GM21360 (cell line): ENCODE measurements at regions not wholly inside any gene's neighbourhood (a gene's known extent, or its start where the extent isn't known, plus 50 kb on each side); places are given as distances from the start of the nearest gene placed in this dataset.

Experiments
- ATAC-seq: cut with Tn5 transposase; IDR thresholded peaks from one replicate; pipeline ENCODE4 v1.9.1; 2021; ENCODE audit warnings: mild to moderate bottlenecking, moderate library complexity; ENCODE audit not compliant: unreplicated experiment

DNA sequence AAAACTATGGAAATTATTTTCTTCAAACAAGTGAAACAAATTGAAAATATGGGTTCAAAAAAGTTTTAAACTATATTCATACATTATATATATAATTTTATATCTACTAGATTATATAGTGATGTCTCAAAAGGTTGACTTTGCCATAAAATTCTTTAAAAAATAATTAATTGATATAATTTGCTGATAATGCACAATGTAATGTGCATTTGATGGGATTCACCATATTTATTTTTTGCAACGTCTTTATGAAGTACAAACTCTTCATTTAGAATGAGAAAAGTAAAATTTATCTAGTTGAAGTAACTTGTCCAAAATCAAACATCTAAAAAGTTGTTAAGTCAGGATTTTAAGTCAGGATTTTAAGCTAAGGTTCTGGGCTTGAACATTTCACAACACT lies 1954.5 kb upstream of the PCDH20 start:
- ATAC-seq: no peak

DNA sequence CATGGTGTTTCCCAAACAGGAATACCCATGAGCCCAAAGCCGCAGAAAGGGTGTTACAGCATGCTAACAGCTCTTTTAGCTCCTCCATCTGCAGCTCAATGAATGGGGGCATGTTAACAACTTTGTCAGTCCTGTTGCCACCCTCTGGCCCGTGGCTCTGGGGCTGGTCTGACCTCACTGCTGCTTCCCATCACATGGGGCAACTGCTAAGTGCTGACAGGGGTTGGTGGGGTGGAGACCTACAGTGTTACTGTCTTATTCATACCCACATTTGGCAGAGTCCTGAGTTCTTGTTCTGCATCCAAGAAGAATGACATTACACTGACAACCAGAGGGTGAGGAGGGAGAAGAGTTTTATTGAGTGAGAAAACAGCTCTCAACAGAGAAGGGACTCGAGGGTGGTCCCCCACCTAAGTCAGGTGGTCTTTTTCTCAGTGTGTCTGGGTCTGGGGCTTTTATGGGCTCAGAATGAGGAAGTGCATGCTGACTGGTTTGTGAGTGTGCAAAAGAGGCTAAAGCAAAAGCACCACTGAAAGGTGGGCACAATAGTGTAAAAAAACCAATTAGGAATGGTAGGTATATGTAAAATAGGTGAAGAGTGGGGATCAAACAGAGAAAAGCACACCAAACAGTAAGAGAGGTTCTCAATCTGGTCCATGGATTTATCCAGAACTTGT lies 1952.0 kb upstream of the PCDH20 start:
- ATAC-seq: no peak

DNA sequence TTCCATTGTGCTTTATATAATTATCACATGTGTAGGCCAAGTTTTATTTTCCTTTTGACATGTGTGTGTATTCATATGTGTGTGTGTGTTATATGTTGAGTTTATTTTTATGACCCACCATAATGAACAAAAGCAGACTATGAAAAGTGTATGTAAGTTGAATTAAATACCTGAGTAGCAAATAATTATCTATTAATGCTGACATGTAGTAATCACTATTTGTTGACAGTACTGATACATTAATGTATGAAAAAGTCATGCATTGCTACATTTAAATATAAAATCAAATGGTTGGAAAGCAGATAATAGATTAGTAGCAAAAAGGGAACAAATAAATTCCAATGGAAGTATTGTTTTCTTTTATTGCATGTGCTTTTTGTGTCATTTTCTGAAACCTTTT lies 1948.5 kb upstream of the PCDH20 start:
- no peak for ATAC-seq

GRCh38 chr13:63351533-63351932 lies 1935.9 kb upstream of the PCDH20 start:
- ATAC-seq: no peak

GRCh38 chr13:63351081-63351480 lies 1935.4 kb upstream of the PCDH20 start:
- ATAC-seq: no peak

DNA sequence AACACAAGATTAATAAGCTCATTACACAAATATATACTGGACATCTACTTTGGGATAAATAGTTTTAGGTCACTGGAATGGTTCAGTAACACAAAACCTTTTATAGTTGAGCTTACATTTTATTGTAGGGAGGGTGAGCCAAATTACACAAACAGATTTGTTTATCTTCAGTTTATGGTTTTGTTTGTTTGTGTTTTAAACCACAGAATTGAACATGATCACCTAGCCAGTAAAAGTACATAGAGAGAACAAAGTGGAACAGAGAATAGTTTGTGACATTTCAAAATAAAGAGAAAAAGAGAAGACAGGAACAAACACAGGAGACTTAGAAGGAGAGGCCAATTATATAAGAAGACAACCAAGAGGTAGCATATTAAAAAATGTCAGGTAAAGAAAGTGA lies 1930.2 kb upstream of the PCDH20 start:
- ATAC-seq: no peak

- no peak for ATAC-seq
These were observed 1929.1 kb upstream of the PCDH20 start for GRCh38 chr13:63344711-63345110.

DNA sequence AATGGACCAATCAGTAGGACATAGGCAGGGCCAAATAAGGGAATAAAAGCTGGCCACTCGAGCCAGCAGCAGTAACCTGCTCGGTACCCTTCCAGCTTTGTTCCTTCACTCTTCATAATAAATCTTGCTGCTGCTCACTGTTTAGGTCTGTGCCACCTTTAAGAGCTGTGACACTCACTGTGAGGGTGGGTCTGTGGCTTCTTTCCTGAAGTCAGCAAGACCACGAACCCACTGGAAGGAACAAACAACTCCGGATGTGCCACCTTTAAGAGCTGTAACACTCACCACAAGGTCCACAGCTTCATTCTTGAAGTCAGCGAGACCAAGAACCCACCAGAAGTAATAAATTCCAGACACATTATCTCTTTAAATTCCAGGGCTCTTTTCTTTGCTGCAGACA lies 1922.3 kb upstream of the PCDH20 start:
- no peak for ATAC-seq

DNA sequence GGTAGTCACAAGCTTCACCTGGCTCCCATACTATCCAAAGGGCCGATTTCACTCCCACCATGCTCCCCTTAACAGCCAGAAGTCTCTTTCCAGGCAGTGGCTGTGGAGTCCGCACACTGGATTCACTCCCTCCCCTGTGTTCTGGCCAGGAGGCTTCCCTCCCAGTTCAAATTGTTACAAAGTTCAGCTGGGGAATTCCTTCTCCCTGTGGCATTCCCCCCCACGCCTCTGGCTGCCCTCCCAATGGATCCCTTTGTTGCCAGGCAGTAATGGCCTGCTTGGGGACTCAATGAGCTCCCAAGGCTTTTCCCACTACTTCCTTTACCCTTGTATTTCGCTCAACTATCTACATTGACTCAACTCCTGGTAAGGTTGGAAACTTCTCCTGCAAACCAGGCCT lies 1921.4 kb upstream of the PCDH20 start:
- no peak for ATAC-seq

DNA sequence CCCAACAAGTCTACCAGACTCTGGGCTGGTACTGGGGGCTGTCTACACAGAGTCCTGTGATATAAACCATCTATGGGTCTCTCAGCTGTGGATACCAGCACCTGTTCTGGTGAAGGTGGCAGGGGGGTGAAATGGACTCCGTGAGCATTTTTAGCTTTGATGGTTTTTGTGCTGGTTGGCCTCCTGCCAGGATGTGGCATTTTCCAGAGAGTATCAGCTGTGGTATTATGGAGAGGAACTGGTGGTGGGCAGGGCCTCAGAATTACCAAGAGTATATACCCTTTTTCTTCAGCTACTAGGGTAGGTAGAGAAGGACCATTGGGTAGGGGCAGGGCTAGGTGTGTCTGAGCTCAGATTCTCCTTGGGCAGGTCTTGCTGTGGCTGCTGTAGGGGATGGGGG lies 1920.9 kb upstream of the PCDH20 start:
- ATAC-seq: no peak

- no peak for ATAC-seq
These were observed 1911.9 kb upstream of the PCDH20 start for GRCh38 chr13:63327584-63327983.

- ATAC-seq: no peak
These were observed 1907.8 kb upstream of the PCDH20 start for GRCh38 chr13:63323441-63323840.

- ATAC-seq: no peak
These were observed 1895.9 kb upstream of the PCDH20 start for GRCh38 chr13:63311587-63311986.

GRCh38 chr13:63308549-63309165 lies 1893.0 kb upstream of the PCDH20 start:
- ATAC-seq: no peak

GRCh38 chr13:63307228-63307627 lies 1891.6 kb upstream of the PCDH20 start:
- no peak for ATAC-seq

DNA sequence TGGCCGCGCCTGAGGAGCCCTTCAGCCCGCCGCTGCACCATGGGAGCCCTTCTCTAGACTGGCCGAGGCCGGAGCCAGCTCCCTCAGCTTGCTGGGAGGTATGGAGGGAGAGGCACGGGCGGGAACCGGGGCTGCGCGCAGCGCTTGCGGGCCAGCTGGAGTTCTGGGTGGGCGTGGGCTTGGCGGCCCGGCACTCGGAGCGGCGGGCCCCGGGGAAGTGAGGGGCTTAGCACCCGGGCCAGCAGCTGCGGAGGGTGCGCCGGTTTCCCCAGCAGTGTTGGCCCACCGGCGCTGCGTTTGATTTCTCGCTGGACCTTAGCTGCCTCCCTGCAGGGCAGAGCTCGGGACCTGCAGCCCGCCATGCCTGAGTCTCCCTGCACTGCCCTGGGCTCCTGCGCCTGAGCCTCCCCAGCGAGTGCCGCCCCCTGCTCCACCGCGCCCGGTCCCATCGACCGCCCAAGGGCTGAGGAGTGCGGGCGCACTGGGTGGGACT lies 1890.0 kb upstream of the PCDH20 start:
- no peak for ATAC-seq

GRCh38 chr13:63304497-63304896 lies 1888.8 kb upstream of the PCDH20 start:
- ATAC-seq: no peak

DNA sequence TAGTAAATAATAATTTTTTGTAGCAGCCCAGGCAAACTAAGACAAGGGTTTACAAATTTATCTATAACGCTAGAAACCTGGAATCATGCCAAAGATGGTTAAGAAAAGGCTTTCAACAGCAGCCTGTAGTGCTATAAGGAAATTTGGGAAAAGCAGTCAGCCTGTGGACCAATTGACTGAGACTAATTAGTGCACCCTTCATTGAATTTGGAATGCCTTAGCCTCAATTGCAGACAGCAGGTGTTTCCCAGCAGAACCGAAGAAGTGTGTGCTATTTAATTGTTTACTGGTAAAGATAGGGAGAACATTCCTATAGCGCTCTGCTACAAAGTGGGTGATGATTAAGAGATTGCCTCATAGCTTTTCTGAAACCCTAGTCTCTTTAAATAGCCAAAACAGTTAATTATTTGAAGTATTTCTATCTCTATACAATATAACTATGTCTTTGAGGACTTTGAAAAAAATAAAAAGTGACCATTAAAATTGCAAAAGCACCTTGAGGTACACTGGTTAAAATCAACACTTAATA lies 1884.3 kb upstream of the PCDH20 start:
- no peak for ATAC-seq

DNA sequence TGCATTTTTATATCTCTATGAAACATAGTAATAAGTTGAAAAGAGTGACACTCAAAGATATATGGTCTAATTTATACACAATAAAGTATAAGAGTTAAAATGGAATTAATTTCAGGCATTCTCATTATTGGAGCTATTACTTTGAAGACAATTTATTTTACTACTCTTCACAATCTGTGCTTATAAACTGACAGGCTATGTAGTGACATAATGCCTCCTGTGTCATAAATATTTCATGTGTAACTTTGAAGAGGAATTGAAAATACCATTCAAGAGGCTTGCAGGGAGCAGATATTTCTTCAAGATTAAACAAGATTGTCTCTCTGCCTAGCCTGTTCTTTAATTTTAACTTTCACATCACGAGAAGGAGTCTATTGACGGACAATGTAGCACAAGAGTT lies 1881.5 kb upstream of the PCDH20 start:
- ATAC-seq: no peak

- no peak for ATAC-seq
These were observed 1876.1 kb upstream of the PCDH20 start for GRCh38 chr13:63291701-63292100.

GRCh38 chr13:63288576-63288975 lies 1872.9 kb upstream of the PCDH20 start:
- no peak for ATAC-seq

- ATAC-seq: no peak
These were observed 1872.3 kb upstream of the PCDH20 start for GRCh38 chr13:63287926-63288325.

DNA sequence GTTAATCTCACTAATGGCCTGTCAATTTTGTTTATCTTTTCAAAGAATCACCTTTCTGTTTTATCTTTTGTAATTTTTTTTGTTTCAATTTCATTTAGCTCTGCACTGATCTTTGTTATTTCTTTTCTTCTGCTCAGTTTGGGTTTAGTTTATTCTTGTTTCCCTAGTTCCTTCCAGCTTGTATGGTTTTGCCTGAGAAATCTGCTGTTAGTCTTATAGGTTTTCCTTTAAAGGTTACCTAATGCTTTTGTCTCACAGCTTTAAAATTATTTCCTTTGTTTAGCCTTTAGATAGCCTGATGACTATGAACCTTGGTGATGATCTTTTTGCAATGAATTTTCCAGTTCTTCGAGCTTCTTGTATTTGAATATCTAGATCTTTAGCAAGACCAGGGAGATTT lies 1869.8 kb upstream of the PCDH20 start:
- ATAC-seq: no peak
